ENCODE measurements at regions not wholly inside any gene's neighbourhood (a gene's known extent, or its start where the extent isn't known, plus 50 kb on each side); places are given as distances from the start of the nearest gene placed in this dataset.

GRCh38 chr7:49400891-49401550, 372.4 kb upstream of the VWC2 start:
- TF ChIP-seq, protein P1, sequence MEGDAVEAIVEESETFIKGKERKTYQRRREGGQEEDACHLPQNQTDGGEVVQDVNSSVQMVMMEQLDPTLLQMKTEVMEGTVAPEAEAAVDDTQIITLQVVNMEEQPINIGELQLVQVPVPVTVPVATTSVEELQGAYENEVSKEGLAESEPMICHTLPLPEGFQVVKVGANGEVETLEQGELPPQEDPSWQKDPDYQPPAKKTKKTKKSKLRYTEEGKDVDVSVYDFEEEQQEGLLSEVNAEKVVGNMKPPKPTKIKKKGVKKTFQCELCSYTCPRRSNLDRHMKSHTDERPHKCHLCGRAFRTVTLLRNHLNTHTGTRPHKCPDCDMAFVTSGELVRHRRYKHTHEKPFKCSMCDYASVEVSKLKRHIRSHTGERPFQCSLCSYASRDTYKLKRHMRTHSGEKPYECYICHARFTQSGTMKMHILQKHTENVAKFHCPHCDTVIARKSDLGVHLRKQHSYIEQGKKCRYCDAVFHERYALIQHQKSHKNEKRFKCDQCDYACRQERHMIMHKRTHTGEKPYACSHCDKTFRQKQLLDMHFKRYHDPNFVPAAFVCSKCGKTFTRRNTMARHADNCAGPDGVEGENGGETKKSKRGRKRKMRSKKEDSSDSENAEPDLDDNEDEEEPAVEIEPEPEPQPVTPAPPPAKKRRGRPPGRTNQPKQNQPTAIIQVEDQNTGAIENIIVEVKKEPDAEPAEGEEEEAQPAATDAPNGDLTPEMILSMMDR (IDR thresholded peaks at IDR 0.05): no peak
- no peak for TF ChIP-seq POLR2A (IDR thresholded peaks at IDR 0.05)
- no peaks in the 10 kb centered on the region for H3K9me3 ChIP-seq
- no peak for DNase-seq
- no peaks in the 10 kb centered on the region for H3K36me3 ChIP-seq
- H3K27me3 ChIP-seq: no peaks in the 10 kb centered on the region
- no peak overlapping the region for H3K27ac ChIP-seq
- H3K4me3 ChIP-seq: no peak overlapping the region
- H3K4me1 ChIP-seq: no peaks in the 10 kb centered on the region

GRCh38 chr7:49403844-49404243, 369.6 kb upstream of the VWC2 start:
- Histone ChIP-seq H3K27ac (no peak overlapping the region), H3K4me3 (no peak overlapping the region), H3K4me1 (no peaks in the 10 kb centered on the region), H3K9me3 (no peaks in the 10 kb centered on the region), H3K36me3 (no peaks in the 10 kb centered on the region), H3K27me3 (no peaks in the 10 kb centered on the region)
- no peak for DNase-seq
- TF ChIP-seq, protein P1 (IDR thresholded peaks at IDR 0.05): no peak
- TF ChIP-seq POLR2A (IDR thresholded peaks at IDR 0.05): no peak

DNA sequence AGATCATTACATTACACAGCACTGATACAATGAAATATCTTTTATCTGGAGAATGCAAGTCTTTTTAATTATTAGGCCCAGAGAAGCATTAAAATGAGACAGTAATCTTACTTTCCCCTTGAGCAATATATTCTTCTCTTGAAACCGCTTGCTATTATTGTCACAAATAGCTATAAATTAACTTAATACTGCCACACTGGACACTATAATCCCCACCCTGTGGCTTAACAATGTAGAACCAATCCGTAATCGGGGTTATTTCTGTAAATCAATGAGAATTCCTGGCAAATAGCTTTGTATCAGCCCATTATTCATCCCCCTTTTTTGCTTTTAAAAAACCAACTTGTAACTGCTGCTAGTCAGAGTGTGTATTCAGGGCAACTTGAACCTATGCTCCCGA, 366.2 kb upstream of the VWC2 start:
- Histone ChIP-seq H3K27ac (no peak overlapping the region), H3K27me3 (no peaks in the 10 kb centered on the region), H3K36me3 (no peaks in the 10 kb centered on the region), H3K4me1 (no peaks in the 10 kb centered on the region), H3K4me3 (no peak overlapping the region), H3K9me3 (no peaks in the 10 kb centered on the region)
- no peak for DNase-seq
- no peak for TF ChIP-seq POLR2A (IDR thresholded peaks at IDR 0.05)
- TF ChIP-seq, protein P1 (IDR thresholded peaks at IDR 0.05): no peak

GRCh38 chr7:49417034-49417433, 356.4 kb upstream of the VWC2 start:
- Histone ChIP-seq H3K4me3 (no peak overlapping the region), H3K36me3 (no peaks in the 10 kb centered on the region), H3K27me3 (no peaks in the 10 kb centered on the region), H3K9me3 (no peaks in the 10 kb centered on the region), H3K27ac (no peak overlapping the region), H3K4me1 (no peaks in the 10 kb centered on the region)
- no peak for DNase-seq
- TF ChIP-seq, protein P1 (IDR thresholded peaks at IDR 0.05): no peak
- no peak for TF ChIP-seq POLR2A (IDR thresholded peaks at IDR 0.05)

DNA sequence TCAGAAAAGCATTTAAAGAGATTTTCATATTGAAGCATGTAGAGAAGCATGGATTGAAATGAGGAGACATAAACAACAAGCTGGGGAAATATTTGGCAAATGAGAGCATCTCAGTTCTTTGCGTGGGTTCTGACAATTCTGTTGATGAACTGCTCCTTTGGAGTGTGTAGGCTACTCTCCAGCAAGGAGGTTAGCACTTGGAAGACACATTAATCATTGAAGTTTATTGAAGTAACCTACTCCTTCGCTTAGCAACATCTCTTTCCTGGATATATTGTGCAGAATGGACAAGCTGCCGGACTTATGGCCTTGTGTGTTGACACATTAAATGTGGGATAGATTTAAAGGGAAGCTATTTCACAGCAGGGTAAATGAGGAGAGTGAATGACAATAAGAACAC, 354.5 kb upstream of the VWC2 start:
- H3K27ac ChIP-seq: no peak overlapping the region
- no peaks in the 10 kb centered on the region for H3K36me3 ChIP-seq
- H3K4me1 ChIP-seq: no peaks in the 10 kb centered on the region
- H3K27me3 ChIP-seq: no peaks in the 10 kb centered on the region
- no peaks in the 10 kb centered on the region for H3K9me3 ChIP-seq
- H3K4me3 ChIP-seq: no peak overlapping the region
- DNase-seq: no peak
- TF ChIP-seq, protein P1 (IDR thresholded peaks at IDR 0.05): no peak
- TF ChIP-seq POLR2A (IDR thresholded peaks at IDR 0.05): no peak

- DNase-seq: no peak
- H3K9me3 ChIP-seq: no peaks in the 10 kb centered on the region
- H3K36me3 ChIP-seq: no peaks in the 10 kb centered on the region
- TF ChIP-seq, protein P1 (IDR thresholded peaks at IDR 0.05): no peak
- no peak for TF ChIP-seq POLR2A (IDR thresholded peaks at IDR 0.05)
- H3K27ac ChIP-seq: no peak overlapping the region
- H3K4me1 ChIP-seq: no peaks in the 10 kb centered on the region
- H3K27me3 ChIP-seq: no peaks in the 10 kb centered on the region
- H3K4me3 ChIP-seq: no peak overlapping the region
Measured at GRCh38 chr7:49422564-49422963, 350.9 kb upstream of the VWC2 start.
